Activated T-cell treated with anti-CD3 and anti-CD28 coated beads, Interleukin-2, amount 50 U/mL, for 48 hours (primary cell): ENCODE measurements at regions not wholly inside any gene's neighbourhood (a gene's known extent, or its start where the extent isn't known, plus 50 kb on each side); places are given as distances from the start of the nearest gene placed in this dataset.

Experiments
- DNase-seq, 2 experiments: peaks; one replicate each; pipeline ENCODE4 v3.0.0-alpha.2; 2020

- no peak for DNase-seq
Observed at GRCh38 chr4:180485407-180485806, 1757.8 kb upstream of the TENM3 start.

- DNase-seq, result no peak
Observed at GRCh38 chr4:180486342-180486741, 1756.9 kb upstream of the TENM3 start.

- no peak for DNase-seq
Observed at GRCh38 chr4:180489787-180490186, 1753.4 kb upstream of the TENM3 start.

GRCh38 chr4:180491210-180491609 is 1752.0 kb upstream of the TENM3 start:
- no peak for DNase-seq

- DNase-seq, result no peak
Observed at GRCh38 chr4:180493299-180493698, 1749.9 kb upstream of the TENM3 start.

GRCh38 chr4:180500154-180500553 is 1743.0 kb upstream of the TENM3 start:
- no peak for DNase-seq

- DNase-seq, result no peak
Observed at GRCh38 chr4:180512801-180513475, 1730.3 kb upstream of the TENM3 start.

- DNase-seq, result no peak
Observed at GRCh38 chr4:180518906-180519305, 1724.3 kb upstream of the TENM3 start.

- no peak for DNase-seq
Observed at GRCh38 chr4:180521181-180521580, 1722.0 kb upstream of the TENM3 start.

GRCh38 chr4:180525523-180526077 is 1717.6 kb upstream of the TENM3 start:
- no peak for DNase-seq

GRCh38 chr4:180528003-180528402 is 1715.2 kb upstream of the TENM3 start:
- no peak for DNase-seq

- no peak for DNase-seq
Observed at GRCh38 chr4:180530787-180531186, 1712.4 kb upstream of the TENM3 start.

- DNase-seq, result no peak
Observed at GRCh38 chr4:180532691-180533090, 1710.5 kb upstream of the TENM3 start.

- no peak for DNase-seq
Observed at GRCh38 chr4:180538384-180539057, 1704.7 kb upstream of the TENM3 start.

- DNase-seq, result no peak
Observed at GRCh38 chr4:180539284-180539683, 1703.9 kb upstream of the TENM3 start.

- no peak for DNase-seq
Observed at GRCh38 chr4:180541678-180542077, 1701.5 kb upstream of the TENM3 start.

GRCh38 chr4:180542445-180543100 is 1700.6 kb upstream of the TENM3 start:
- DNase-seq, result no peak

- no peak for DNase-seq
Observed at GRCh38 chr4:180550106-180550505, 1693.1 kb upstream of the TENM3 start.

- DNase-seq, result no peak
Observed at GRCh38 chr4:180557348-180557747, 1685.9 kb upstream of the TENM3 start.

GRCh38 chr4:180557950-180558349 is 1685.3 kb upstream of the TENM3 start:
- no peak for DNase-seq

- DNase-seq, result no peak
Observed at GRCh38 chr4:180558427-180558826, 1684.8 kb upstream of the TENM3 start.

- DNase-seq, result no peak
Observed at GRCh38 chr4:180560896-180561295, 1682.3 kb upstream of the TENM3 start.

GRCh38 chr4:180564026-180564425 is 1679.2 kb upstream of the TENM3 start:
- no peak for DNase-seq

GRCh38 chr4:180564448-180564847 is 1678.8 kb upstream of the TENM3 start:
- no peak for DNase-seq
